Fibroblast of skin of left biceps (primary cell): ENCODE measurements at regions not wholly inside any gene's neighbourhood (a gene's known extent, or its start where the extent isn't known, plus 50 kb on each side); places are given as distances from the start of the nearest gene placed in this dataset.
"Not testable (repeated sequence)": the region's sequence is repeated elsewhere in the genome, so short reads cannot be mapped to it uniquely, and the experiment has no call there.

Source experiments
- DNase-seq, 2 experiments: peaks; one replicate each; pipeline ENCODE4 v3.0.0-alpha.2; 2013; ENCODE audit warnings: low read depth in 2 of 2

- DNase-seq: no peak
These were observed 154.2 kb upstream of the TSLP start for GRCh38 chr5:110917161-110917875.

GRCh38 chr5:110918683-110919082 is 152.8 kb upstream of the TSLP start:
- DNase-seq: no peak

- no peak for DNase-seq
These were observed 147.5 kb upstream of the TSLP start for GRCh38 chr5:110923971-110924370.

DNA sequence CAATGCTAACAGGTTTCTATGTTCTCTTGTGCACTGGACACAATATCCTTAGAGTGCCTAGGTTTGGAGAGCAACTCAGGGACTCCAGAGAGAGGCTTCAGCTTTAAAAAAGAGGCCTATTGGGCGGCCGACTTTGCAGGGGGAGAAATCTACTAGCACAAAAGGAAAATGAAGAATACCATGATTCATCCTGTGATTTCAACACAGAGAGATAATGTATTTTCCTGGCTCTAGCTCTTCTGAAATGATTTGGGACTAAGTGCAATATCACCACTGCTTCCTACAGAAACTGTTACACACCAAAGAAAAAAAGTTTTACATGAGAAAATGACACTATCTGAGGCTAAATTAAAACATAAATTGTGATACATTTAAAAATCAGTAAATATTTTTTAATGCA is 146.1 kb upstream of the TSLP start:
- DNase-seq: no peak

GRCh38 chr5:110925916-110926315 is 145.6 kb upstream of the TSLP start:
- DNase-seq: no peak

GRCh38 chr5:110932755-110933488 is 138.6 kb upstream of the TSLP start:
- no peak for DNase-seq

GRCh38 chr5:110940136-110940535 is 131.4 kb upstream of the TSLP start:
- DNase-seq: no peak

DNA sequence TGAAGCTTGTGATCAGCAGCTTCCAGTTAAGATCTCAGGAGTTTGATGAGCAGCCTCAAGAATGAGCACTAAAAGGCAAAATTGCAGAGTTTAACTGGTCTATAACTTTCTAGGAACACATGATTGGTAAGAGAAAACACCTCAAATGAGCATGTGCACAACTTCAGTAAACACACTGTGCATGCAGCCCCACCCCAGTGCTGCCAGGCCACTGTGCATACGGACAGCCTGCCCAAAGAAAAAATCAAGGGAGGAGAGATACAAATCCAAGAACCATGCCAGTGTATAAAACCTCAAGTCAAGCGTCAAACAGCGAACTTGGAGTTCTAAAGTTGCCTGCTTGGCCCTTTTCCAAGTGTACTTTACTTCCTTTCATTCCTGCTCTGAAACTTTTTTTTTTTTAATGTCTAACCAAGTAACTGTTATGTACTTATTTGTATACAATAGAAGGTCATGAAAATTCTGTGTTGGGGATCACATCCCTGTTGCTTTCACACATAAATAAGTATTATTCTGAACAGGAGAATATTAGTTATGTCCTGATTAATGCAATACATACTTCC is 125.6 kb upstream of the TSLP start:
- DNase-seq: no peak

GRCh38 chr5:110951373-110951791 is 120.1 kb upstream of the TSLP start:
- no peak for DNase-seq

DNA sequence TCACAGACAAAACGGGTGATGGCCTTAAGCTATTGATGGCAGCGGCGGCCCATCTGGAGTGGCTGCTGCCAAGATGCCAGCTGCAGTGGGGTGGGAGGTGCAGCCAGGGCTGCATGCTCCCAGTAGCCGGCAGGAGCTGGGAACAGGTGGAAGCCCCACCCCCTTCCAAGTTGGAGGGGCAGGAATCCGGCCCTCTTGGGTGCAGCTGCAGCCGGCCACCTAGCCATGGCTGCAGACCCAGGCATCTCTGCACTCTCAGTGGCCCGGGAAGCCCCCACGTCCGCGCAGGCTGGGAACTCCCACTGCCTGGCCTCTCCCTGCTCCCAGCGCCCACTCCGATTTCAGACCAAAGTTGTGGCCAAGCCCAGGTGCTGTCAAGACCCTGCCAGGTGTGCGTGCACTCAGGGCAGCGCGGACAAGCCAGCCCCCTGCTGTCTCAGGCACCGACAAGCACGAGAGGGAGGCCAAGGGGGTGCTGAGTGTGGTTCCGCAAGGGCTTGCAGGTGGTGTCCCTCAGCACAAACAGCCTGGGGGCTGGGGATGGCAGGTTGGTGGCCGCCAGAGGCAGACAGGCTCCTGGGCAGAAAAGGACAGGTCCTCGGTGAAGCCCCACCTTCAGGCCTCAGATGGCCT is 115.1 kb upstream of the TSLP start:
- no peak for DNase-seq

DNA sequence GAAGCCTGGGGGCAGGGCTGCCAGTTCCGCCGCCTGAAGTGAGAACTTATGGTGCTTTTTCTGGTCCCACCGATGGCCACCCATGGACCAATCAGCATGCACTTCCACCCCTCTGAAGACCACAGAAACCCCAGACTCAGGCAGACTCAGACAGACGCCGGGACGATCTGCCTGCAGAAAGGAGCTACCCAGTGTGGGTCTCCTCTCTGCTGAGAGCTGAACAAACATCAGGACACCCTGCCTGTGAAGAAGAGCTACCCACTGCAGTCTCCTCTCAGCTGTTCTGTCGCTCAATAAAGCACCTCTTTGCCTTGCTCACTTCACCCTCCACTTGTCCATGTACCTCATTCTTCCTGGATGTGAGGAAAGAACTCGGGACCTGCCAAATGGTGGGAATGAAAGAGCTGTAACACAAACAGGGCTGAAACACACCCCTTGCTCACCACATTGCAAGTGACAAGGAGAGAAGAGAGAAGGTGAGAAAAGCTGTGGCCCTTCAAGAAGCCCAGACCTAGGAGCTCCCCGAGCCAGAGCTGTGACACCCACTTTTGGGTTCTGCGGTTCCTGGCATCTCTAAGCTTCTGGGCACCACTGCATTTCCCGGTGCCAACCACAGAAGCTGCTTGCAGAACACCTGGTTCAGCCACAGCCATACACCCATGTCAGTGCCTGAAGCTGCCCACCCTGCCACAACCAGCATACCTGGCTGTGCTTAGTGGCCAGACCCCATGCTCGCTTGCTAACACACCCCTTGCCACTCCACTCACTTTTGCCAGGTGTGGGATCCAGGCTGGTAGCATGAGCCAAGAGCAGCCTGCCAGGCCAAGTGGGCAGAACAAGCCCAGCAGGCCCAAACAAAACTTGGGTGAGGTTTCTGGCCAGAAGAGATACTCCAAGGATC is 114.3 kb upstream of the TSLP start:
- no peak for DNase-seq

DNA sequence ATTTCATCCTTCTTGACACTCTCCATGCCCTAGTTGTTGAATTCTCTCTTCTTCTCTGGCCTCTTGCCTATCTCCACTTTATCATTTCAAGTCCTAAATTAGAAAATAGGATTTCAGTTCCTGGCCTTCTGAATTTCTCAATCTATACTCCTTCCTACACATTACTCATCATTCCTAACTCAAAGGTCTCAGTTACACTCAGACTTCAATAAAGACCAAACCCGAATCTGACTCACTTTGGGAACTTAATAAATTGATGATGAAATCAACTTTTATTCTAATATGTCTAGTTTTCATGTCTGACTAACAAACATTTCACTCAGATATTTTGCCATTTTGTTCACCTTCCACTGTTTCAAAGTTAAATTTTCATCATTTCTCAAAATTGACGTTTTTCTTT is 113.6 kb upstream of the TSLP start:
- DNase-seq: peak in 1 of 2 experiments; percentile 2

DNA sequence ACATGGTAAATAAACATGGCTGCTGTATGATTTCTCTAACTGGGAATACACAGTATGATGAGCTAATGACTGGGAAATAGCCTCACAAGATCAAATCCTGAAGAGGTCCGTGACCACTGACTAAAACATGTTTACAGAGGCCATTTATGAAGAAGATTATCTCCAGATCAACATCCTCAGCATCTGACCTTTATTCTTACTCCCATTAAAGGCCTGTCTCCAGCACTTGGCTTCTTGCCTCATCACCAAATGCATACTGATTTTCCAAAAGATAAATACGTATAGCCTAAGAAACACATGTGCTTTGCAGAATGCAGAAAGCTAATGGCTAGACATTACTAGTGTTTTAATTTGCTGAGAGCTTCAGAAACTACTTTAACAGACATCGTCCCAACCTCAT is 108.0 kb upstream of the TSLP start:
- no peak for DNase-seq

GRCh38 chr5:110965773-110966581 is 105.5 kb upstream of the TSLP start:
- DNase-seq: no peak

DNA sequence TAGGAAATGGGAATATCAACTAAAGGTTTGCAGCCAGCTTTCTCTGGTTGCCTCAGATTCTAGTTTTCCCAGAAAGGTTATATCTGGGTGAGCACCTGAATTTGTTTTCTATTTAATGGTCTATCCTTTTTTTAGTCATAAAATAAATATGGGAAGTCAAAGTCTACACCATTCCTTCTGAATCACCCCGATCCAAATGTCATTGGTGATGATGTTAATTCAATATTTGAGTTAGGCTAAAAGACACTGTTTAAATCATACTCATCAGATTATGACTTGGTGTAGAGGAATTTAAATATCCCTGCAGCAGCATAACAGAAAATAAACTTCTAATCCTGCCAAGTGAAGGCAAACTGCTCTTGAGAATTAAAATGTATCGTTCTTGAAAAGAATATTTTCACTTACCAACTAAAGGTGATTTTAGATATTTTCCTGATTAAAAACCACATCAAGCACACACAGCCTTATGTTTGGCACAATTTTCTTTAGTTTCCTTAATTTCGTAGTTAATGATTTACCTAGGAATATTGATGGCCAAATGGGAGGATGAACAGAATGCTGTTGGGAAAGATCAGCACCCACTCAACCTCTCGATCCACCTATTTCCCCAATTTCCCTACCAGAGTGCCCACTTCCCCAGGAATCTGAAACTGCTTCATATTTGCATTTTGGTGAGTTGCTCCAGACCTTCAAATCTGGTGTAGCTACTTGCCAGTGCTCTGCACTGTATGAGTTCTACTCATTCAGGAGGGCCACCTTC is 103.1 kb upstream of the TSLP start:
- no peak for DNase-seq

GRCh38 chr5:110969502-110969901 is 102.0 kb upstream of the TSLP start:
- no peak for DNase-seq

- DNase-seq: no peak
These were observed 98.0 kb upstream of the TSLP start for GRCh38 chr5:110973510-110973909.

- no peak for DNase-seq
These were observed 93.6 kb upstream of the TSLP start for GRCh38 chr5:110977915-110978314.

- not testable (repeated sequence) for DNase-seq
These were observed 85.6 kb upstream of the TSLP start for GRCh38 chr5:110985882-110986281.

DNA sequence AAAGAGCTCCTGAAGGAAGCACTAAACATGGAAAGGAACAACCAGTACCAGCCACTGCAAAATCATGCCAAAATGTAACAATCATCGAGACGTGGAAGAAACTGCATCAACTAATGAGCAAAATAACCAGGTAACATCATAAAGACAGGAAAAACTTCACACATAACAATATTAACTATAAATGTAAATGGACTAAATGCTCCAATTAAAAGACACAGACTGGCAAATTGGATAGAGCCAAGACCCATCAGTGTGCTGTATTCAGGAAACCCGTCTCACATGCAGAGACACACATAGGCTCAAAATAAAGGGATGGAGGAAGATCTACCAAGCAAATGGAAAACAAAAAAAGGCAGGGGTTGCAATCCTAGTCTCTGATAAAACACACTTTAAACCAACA is 83.9 kb upstream of the TSLP start:
- not testable (repeated sequence) for DNase-seq
